Testis (tissue), 2 donors: ENCODE measurements at regions not wholly inside any gene's neighbourhood (a gene's known extent, or its start where the extent isn't known, plus 50 kb on each side); places are given as distances from the start of the nearest gene placed in this dataset.

Experiments used
- POLR2A ChIP-seq: fragments of 450-650 bp; IDR thresholded peaks from one replicate; pipeline ENCODE4 v1.6.1; 2017; ENCODE audit warnings: antibody characterized with exemption, mild to moderate bottlenecking, moderate library complexity
- TF ChIP-seq, protein P1 (sequence below), 3 experiments: fragments of 450-650 bp in 2 of 3; fragments of 200-600 bp in 1 of 3; sonication (generic) in 1 of 3; IDR thresholded peaks; one replicate each; pipeline ENCODE4 v1.5.1; 2016 to 2019; ENCODE audit warnings: antibody characterized with exemption in 3 of 3, mild to moderate bottlenecking in 2 of 3, moderate library complexity in 1 of 3

DNA sequence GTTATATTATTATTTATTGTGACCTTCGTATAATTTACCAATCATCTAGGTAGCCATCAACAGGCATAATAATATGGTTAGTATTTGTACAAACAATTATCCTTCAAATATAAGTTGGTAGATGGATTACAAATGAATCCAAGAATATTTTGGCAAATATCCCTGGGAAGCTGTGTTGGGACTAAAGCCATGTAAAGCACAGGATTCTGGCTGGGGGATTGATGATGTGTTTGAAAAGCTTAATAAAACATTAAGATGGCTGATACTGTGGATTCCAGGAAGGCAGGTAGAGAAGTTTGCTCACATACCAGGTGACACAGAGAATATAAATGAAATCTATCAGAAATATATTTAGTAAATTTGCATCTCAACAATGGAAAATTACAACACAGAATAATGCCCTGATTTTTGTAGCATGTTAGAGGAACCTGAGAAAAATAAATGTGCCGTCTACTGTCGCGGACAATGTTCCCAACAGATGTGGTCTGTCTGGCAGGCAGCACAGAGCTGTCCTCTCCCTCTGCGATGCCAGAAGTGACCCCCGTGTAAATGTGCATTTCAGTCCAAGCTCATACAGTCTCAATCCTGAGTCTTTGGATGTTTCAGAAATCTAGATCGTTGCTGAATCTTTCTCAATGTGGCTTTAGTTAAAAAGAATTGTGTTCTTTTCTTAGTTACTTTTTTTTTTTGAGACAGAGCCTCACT lies 125.0 kb downstream of the TEX36 start:
- TF ChIP-seq, protein P1, sequence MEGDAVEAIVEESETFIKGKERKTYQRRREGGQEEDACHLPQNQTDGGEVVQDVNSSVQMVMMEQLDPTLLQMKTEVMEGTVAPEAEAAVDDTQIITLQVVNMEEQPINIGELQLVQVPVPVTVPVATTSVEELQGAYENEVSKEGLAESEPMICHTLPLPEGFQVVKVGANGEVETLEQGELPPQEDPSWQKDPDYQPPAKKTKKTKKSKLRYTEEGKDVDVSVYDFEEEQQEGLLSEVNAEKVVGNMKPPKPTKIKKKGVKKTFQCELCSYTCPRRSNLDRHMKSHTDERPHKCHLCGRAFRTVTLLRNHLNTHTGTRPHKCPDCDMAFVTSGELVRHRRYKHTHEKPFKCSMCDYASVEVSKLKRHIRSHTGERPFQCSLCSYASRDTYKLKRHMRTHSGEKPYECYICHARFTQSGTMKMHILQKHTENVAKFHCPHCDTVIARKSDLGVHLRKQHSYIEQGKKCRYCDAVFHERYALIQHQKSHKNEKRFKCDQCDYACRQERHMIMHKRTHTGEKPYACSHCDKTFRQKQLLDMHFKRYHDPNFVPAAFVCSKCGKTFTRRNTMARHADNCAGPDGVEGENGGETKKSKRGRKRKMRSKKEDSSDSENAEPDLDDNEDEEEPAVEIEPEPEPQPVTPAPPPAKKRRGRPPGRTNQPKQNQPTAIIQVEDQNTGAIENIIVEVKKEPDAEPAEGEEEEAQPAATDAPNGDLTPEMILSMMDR (IDR thresholded peaks at IDR 0.05), result no peak
- no peak for TF ChIP-seq POLR2A
